KMS-11 (cell line): ENCODE measurements at regions not wholly inside any gene's neighbourhood (a gene's known extent, or its start where the extent isn't known, plus 50 kb on each side); places are given as distances from the start of the nearest gene placed in this dataset.

Source experiments
- H2AFZ ChIP-seq: fragments of 200-600 bp; sonication (generic); 2 replicates; pipeline ENCODE4 v1.6.1; 2016; ENCODE audit warnings: antibody characterized with exemption, mixed run types, low read depth
- H3K27ac ChIP-seq: fragments of 200-600 bp; sonication (generic); 2 replicates; pipeline ENCODE4 v1.6.1; 2016; ENCODE audit warnings: mild to moderate bottlenecking, mixed run types
- H3K27me3 ChIP-seq: fragments of 200-600 bp; sonication (generic); 2 replicates; pipeline ENCODE4 v1.6.1; 2017; ENCODE audit warnings: mild to moderate bottlenecking, low read depth, mixed run types, moderate library complexity; ENCODE audit not compliant: insufficient read depth
- H3K36me3 ChIP-seq: fragments of 200-600 bp; sonication (generic); 2 replicates; pipeline ENCODE4 v1.6.1; 2017; ENCODE audit warnings: mild to moderate bottlenecking, mixed run types; ENCODE audit not compliant: insufficient read depth
- H3K4me1 ChIP-seq: fragments of 200-600 bp; sonication (generic); 2 replicates; pipeline ENCODE4 v1.6.1; 2016; ENCODE audit warnings: mild to moderate bottlenecking, low read depth, mixed run types; ENCODE audit not compliant: poor library complexity, severe bottlenecking
- H3K4me2 ChIP-seq: fragments of 200-600 bp; sonication (generic); 2 replicates; pipeline ENCODE4 v1.7.0; 2016; ENCODE audit warnings: mild to moderate bottlenecking, mixed run types
- H3K4me3 ChIP-seq: fragments of 200-600 bp; sonication (generic); IDR thresholded peaks from 2 replicates; pipeline ENCODE4 v1.6.1; 2017; ENCODE audit warnings: low read depth, low read length, mixed read lengths; ENCODE audit not compliant: insufficient read depth
- H3K79me2 ChIP-seq: fragments of 200-600 bp; sonication (generic); 2 replicates; pipeline ENCODE4 v1.6.1; 2016; ENCODE audit warnings: low read depth, mixed run types; ENCODE audit not compliant: insufficient read depth
- H3K9ac ChIP-seq: fragments of 200-600 bp; sonication (generic); 2 replicates; pipeline ENCODE4 v1.6.1; 2016; ENCODE audit warnings: mild to moderate bottlenecking, mixed run types
- H4K20me1 ChIP-seq: fragments of 200-600 bp; sonication (generic); 2 replicates; pipeline ENCODE4 v1.6.1; 2016; ENCODE audit warnings: mild to moderate bottlenecking, mixed run types; ENCODE audit not compliant: insufficient read depth
- TF ChIP-seq, protein P1 (sequence below): fragments of 200-600 bp; sonication (generic); conservative IDR thresholded peaks from 2 replicates; pipeline ENCODE4 v1.6.1; 2017; ENCODE audit warnings: low read depth, mild to moderate bottlenecking, antibody characterized with exemption, low read length, moderate library complexity, mixed read lengths

GRCh38 chr12:77366616-77367015 is 301.2 kb upstream of the E2F7 start:
- no peaks in the 10 kb centered on the region for H3K79me2 ChIP-seq
- no peaks in the 10 kb centered on the region for H3K4me1 ChIP-seq
- no peak overlapping the region for H3K9ac ChIP-seq
- H3K4me3 ChIP-seq, result no peak overlapping the region
- no peak overlapping the region for H3K27ac ChIP-seq
- H4K20me1 ChIP-seq, result no peaks in the 10 kb centered on the region
- no peak overlapping the region for H2AFZ ChIP-seq
- H3K4me2 ChIP-seq, result no peak overlapping the region
- TF ChIP-seq, protein P1, sequence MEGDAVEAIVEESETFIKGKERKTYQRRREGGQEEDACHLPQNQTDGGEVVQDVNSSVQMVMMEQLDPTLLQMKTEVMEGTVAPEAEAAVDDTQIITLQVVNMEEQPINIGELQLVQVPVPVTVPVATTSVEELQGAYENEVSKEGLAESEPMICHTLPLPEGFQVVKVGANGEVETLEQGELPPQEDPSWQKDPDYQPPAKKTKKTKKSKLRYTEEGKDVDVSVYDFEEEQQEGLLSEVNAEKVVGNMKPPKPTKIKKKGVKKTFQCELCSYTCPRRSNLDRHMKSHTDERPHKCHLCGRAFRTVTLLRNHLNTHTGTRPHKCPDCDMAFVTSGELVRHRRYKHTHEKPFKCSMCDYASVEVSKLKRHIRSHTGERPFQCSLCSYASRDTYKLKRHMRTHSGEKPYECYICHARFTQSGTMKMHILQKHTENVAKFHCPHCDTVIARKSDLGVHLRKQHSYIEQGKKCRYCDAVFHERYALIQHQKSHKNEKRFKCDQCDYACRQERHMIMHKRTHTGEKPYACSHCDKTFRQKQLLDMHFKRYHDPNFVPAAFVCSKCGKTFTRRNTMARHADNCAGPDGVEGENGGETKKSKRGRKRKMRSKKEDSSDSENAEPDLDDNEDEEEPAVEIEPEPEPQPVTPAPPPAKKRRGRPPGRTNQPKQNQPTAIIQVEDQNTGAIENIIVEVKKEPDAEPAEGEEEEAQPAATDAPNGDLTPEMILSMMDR, result no peak
- H3K36me3 ChIP-seq, result no peaks in the 10 kb centered on the region
- no peaks in the 10 kb centered on the region for H3K27me3 ChIP-seq

DNA sequence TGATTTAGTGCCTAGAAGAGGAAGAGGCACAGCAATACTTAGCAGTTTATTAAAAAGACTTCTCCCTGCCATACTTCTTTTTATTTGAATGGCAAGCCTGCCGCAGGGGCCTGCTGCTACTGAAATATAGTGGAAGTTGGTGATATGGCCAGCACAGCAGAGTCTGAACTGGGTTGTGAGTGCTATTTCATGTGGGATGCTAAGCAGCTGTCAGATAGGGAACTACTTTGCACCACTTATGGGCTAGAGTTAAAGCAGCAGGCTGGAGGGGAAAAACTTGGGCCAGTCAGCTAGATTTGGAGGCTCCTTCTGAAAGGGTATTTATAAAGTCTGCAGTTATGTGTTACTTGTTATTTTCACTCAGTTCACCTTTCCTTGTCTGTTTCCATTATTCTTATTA is 299.0 kb upstream of the E2F7 start:
- TF ChIP-seq, protein P1, result no peak
- H3K4me1 ChIP-seq, result no peaks in the 10 kb centered on the region

GRCh38 chr12:77362509-77363210 is 297.3 kb upstream of the E2F7 start:
- Histone ChIP-seq H3K79me2 (no peaks in the 10 kb centered on the region), H3K9ac (no peak overlapping the region), H3K36me3 (no peaks in the 10 kb centered on the region), H2AFZ (no peak overlapping the region), H3K4me2 (no peak overlapping the region), H4K20me1 (no peaks in the 10 kb centered on the region), H3K27ac (no peak overlapping the region), H3K27me3 (no peaks in the 10 kb centered on the region), H3K4me1 (no peaks in the 10 kb centered on the region), H3K4me3 (no peak overlapping the region)
- TF ChIP-seq, protein P1, result no peak

More for the DNA sequence above, 299.0 kb upstream of the E2F7 start:
- Histone ChIP-seq H3K27me3 (no peaks in the 10 kb centered on the region), H3K36me3 (no peaks in the 10 kb centered on the region), H2AFZ (no peak overlapping the region), H3K4me3 (no peak overlapping the region), H3K4me2 (no peak overlapping the region), H4K20me1 (no peaks in the 10 kb centered on the region), H3K79me2 (no peaks in the 10 kb centered on the region), H3K9ac (no peak overlapping the region), H3K27ac (no peak overlapping the region)

- Histone ChIP-seq H3K36me3 (no peaks in the 10 kb centered on the region), H3K27ac (no peak overlapping the region), H3K9ac (no peak overlapping the region), H4K20me1 (no peaks in the 10 kb centered on the region), H3K27me3 (no peaks in the 10 kb centered on the region), H3K4me2 (no peak overlapping the region), H3K79me2 (no peaks in the 10 kb centered on the region), H3K4me1 (no peaks in the 10 kb centered on the region), H3K4me3 (no peak overlapping the region), H2AFZ (no peak overlapping the region)
- TF ChIP-seq, protein P1, result no peak
Measured at GRCh38 chr12:77357655-77358054, 292.3 kb upstream of the E2F7 start.
